Adrenal gland (tissue), 9 donors: ENCODE measurements at regions not wholly inside any gene's neighbourhood (a gene's known extent, or its start where the extent isn't known, plus 50 kb on each side); places are given as distances from the start of the nearest gene placed in this dataset.

Experiments used
- DNase-seq, 7 donors: peaks; one replicate each; pipeline ENCODE4 v3.0.0-alpha.2; 2019 to 2020
- H3K27ac ChIP-seq, 5 donors: fragments of 200-600 bp; sonication (generic) in 4 of 5; 1 replicate in 3 of 5; 2 replicates in 2 of 5; pipeline versions ENCODE4 v1.5.1 to v1.8.0; 2016 to 2020; ENCODE audit warnings: mild to moderate bottlenecking in 1 of 5
- H3K27me3 ChIP-seq: fragments of 200-600 bp; 2 replicates; pipeline ENCODE4 v1.8.0; 2021
- H3K36me3 ChIP-seq, 2 donors: fragments of 200-600 bp; replicated peaks in 1 of 2; 1 replicate in 1 of 2; 2 replicates in 1 of 2; pipeline versions ENCODE4 v1.5.1 to v1.8.0; 2018 to 2022
- H3K4me1 ChIP-seq, 2 donors: fragments of 200-600 bp; replicated peaks in 1 of 2; 1 replicate in 1 of 2; 2 replicates in 1 of 2; pipeline versions ENCODE4 v1.5.1 to v1.8.0; 2018 to 2021
- H3K4me3 ChIP-seq, 4 donors: fragments of 200-600 bp; sonication (generic) in 3 of 4; one replicate each; pipeline ENCODE4 v1.5.1; 2016 to 2018
- H3K9me3 ChIP-seq, 3 donors: fragments of 200-600 bp; sonication (generic) in 1 of 3; replicated peaks in 1 of 3; 1 replicate in 2 of 3; 2 replicates in 1 of 3; pipeline versions ENCODE4 v1.5.1 to v1.8.0; 2016 to 2021
- CTCF ChIP-seq, 6 experiments: fragments of 450-650 bp in 4 of 6; fragments of 200-600 bp in 2 of 6; sonication (generic) in 1 of 6; IDR thresholded peaks; 1 replicate in 5 of 6; 2 replicates in 1 of 6; pipeline versions ENCODE4 v1.5.1 to v1.8.0; 2016 to 2021; ENCODE audit warnings: antibody characterized with exemption in 6 of 6, mild to moderate bottlenecking in 2 of 6, moderate library complexity in 1 of 6
- POLR2A ChIP-seq, 2 donors: fragments of 450-650 bp; IDR thresholded peaks; one replicate each; pipeline ENCODE4 v1.6.1; 2017; ENCODE audit warnings: antibody characterized with exemption in 2 of 2, mild to moderate bottlenecking in 2 of 2, moderate library complexity in 1 of 2
- WGBS, 4 donors: extraction: QIAGEN DNeasy Blood & Tissue Kit in 2 of 4; methylation state at CpG; one replicate each; pipeline versions ENCODE4 v1.1.5 to v1.1.7; 2013 to 2017; 5-methylcytosine and 5-hydroxymethylcytosine counted together
- intact Hi-C, 2 donors: fragments of 100-400 bp; cut with DNase I; formaldehyde crosslinking; loops; one replicate each; pipeline versions ENCODE4 v1.14.1 to v1.15.0; 2022 to 2023
- donor health status: healthy with polysubstance abuse.
- donor health status: Bipolar disorder and iron deficiency.
- donor health status: DM: yes; HTN: yes; CAD: no.
- donor health status: DM: no; HTN: no; CAD: no.
- donor health status: DM: no; HTN: no; CAD: no.

- Histone ChIP-seq H3K9me3 (no peaks in the 10 kb centered on the region), H3K27ac (no peak overlapping the region), H3K36me3 (no peaks in the 10 kb centered on the region), H3K4me3 (no peak overlapping the region), H3K4me1 (no peaks in the 10 kb centered on the region), H3K27me3 (no peaks in the 10 kb centered on the region)
- intact Hi-C loops: no loop called here
- 69 to 75% (median 73%) methylated on average over 6 of the region's 6 CpGs for WGBS, 4 donors
- TF ChIP-seq POLR2A (IDR thresholded peaks at IDR 0.05) (no peak), CTCF (IDR thresholded peaks at IDR 0.05) (no peak)
- DNase-seq: no peak
Measured at GRCh38 chr9:27638716-27639115, 65.4 kb upstream of the C9orf72 start.

- intact Hi-C loops: no loop called here
- H3K4me3 ChIP-seq: no peak overlapping the region
- H3K36me3 ChIP-seq: no peaks in the 10 kb centered on the region
- H3K4me1 ChIP-seq: no peaks in the 10 kb centered on the region
- no peak for DNase-seq
- H3K9me3 ChIP-seq: no peaks in the 10 kb centered on the region
- 76 to 79% (median 78%) methylated on average over 2 to 3 of the region's 3 CpGs; no CpG with 5 or more reads in 1 of the 4 donors for WGBS, 4 donors
- no peak overlapping the region for H3K27ac ChIP-seq
- TF ChIP-seq POLR2A (IDR thresholded peaks at IDR 0.05): no peak
- no peak for TF ChIP-seq CTCF (IDR thresholded peaks at IDR 0.05)
- no peaks in the 10 kb centered on the region for H3K27me3 ChIP-seq
Measured at GRCh38 chr9:27645161-27645840, 72.0 kb upstream of the C9orf72 start.

GRCh38 chr9:27653246-27653645, 80.0 kb upstream of the C9orf72 start:
- DNase-seq: no peak
- intact Hi-C loops: no loop called here
- Histone ChIP-seq H3K9me3 (no peaks in the 10 kb centered on the region), H3K4me1 (no peaks in the 10 kb centered on the region), H3K4me3 (no peak overlapping the region), H3K27me3 (no peaks in the 10 kb centered on the region), H3K36me3 (no peaks in the 10 kb centered on the region), H3K27ac (no peak overlapping the region)
- TF ChIP-seq CTCF (IDR thresholded peaks at IDR 0.05) (no peak), POLR2A (IDR thresholded peaks at IDR 0.05) (no peak)
- WGBS, 4 donors: 52 to 63% (median 56%) methylated on average over 1 of the region's 1 CpG

GRCh38 chr9:27653957-27654356, 80.7 kb upstream of the C9orf72 start:
- intact Hi-C loops: no loop called here
- TF ChIP-seq CTCF (IDR thresholded peaks at IDR 0.05): no peak
- TF ChIP-seq POLR2A (IDR thresholded peaks at IDR 0.05): no peak
- no peaks in the 10 kb centered on the region for H3K36me3 ChIP-seq
- H3K27ac ChIP-seq: no peak overlapping the region
- DNase-seq: no peak
- no peaks in the 10 kb centered on the region for H3K27me3 ChIP-seq
- no peaks in the 10 kb centered on the region for H3K9me3 ChIP-seq
- H3K4me1 ChIP-seq: no peaks in the 10 kb centered on the region
- no peak overlapping the region for H3K4me3 ChIP-seq
- WGBS, 4 donors: 53 to 92% (median 79%) methylated on average over 3 of the region's 3 CpGs
